IMR-90 (cell line): ENCODE measurements at regions not wholly inside any gene's neighbourhood (a gene's known extent, or its start where the extent isn't known, plus 50 kb on each side); places are given as distances from the start of the nearest gene placed in this dataset.

Experiments
- ATAC-seq: fragments of 200-7000 bp; cut with Tn5 transposase; 2 replicates; pipeline ENCODE4 v1.9.1; 2020; ENCODE audit warnings: low read depth, mild to moderate bottlenecking, moderate library complexity
- BruUV-seq: library from RNA; stranded (reverse); fragments of 400-500 nt; replicated peaks from 2 replicates; lab custom pipeline; 2021; lab: Mats Ljungman, UMichigan
- CTCF ChIA-PET: fragments of 300-600 bp; formaldehyde crosslinking; extraction: SDS; loops from one replicate; lab custom pipeline; 2021; ENCODE audit warnings: antibody characterized with exemption; lab: Yijun Ruan, JAX
- POLR2A ChIA-PET: fragments of 300-600 bp; sonication (Branson Sonifier 250); formaldehyde crosslinking; loops from one replicate; lab custom pipeline; 2022; ENCODE audit warnings: antibody characterized with exemption; ENCODE audit not compliant: unreplicated experiment; lab: Charles Lee
- DNase-seq: peaks from one replicate; pipeline ENCODE4 v3.0.0; 2013
- H2AFZ ChIP-seq: replicated peaks from 2 replicates; pipeline ENCODE3; 2013; ENCODE audit warnings: low read length, mild to moderate bottlenecking; ENCODE audit not compliant: poor library complexity
- H2AK5ac ChIP-seq: 2 replicates; pipeline ENCODE4 v1.6.1; 2013; ENCODE audit warnings: low read depth, low read length, inconsistent platforms
- H2AK9ac ChIP-seq: replicated peaks from 2 replicates; pipeline ENCODE3; 2013; ENCODE audit warnings: mild to moderate bottlenecking, low read depth, low read length, moderate library complexity; ENCODE audit not compliant: poor library complexity
- H2BK120ac ChIP-seq: 2 replicates; pipeline ENCODE4 v1.6.1; 2013; ENCODE audit warnings: low read depth, low read length, inconsistent platforms
- H2BK15ac ChIP-seq: 3 replicates; pipeline ENCODE4 v1.6.1; 2013; ENCODE audit warnings: low read depth, low read length, inconsistent platforms
- H2BK20ac ChIP-seq: 2 replicates; pipeline ENCODE4 v1.6.1; 2013; ENCODE audit warnings: low read depth, mild to moderate bottlenecking, inconsistent platforms, low read length, moderate library complexity
- H2BK5ac ChIP-seq: 2 replicates; pipeline ENCODE4 v1.6.1; 2013; ENCODE audit warnings: mild to moderate bottlenecking, low read depth, low read length, inconsistent platforms; ENCODE audit not compliant: poor library complexity, severe bottlenecking
- H3K14ac ChIP-seq: replicated peaks from 2 replicates; pipeline ENCODE4 v1.6.1; 2013; ENCODE audit warnings: low read depth, low read length, inconsistent platforms
- H3K18ac ChIP-seq: 2 replicates; pipeline ENCODE4 v1.6.1; 2013; ENCODE audit warnings: low read depth, low read length, control low read depth
- H3K23ac ChIP-seq: 2 replicates; pipeline ENCODE4 v1.6.1; 2013; ENCODE audit warnings: low read depth, low read length, inconsistent platforms
- H3K27ac ChIP-seq: 2 replicates; pipeline ENCODE4 v1.5.1; 2013; ENCODE audit warnings: mild to moderate bottlenecking, control low read depth, low read length; ENCODE audit not compliant: insufficient read depth
- H3K27me3 ChIP-seq: 2 replicates; pipeline ENCODE4 v1.6.1; 2013; ENCODE audit warnings: low read length; ENCODE audit not compliant: control insufficient read depth, insufficient read depth
- H3K36me3 ChIP-seq: 2 replicates; pipeline ENCODE4 v1.6.1; 2013; ENCODE audit warnings: low read length, mixed read lengths; ENCODE audit not compliant: control insufficient read depth, insufficient read depth
- H3K4ac ChIP-seq: 2 replicates; pipeline ENCODE4 v1.6.1; 2013; ENCODE audit warnings: low read depth, low read length, inconsistent platforms
- H3K4me1 ChIP-seq: 2 replicates; pipeline ENCODE4 v1.6.1; 2013; ENCODE audit warnings: low read length, mixed read lengths; ENCODE audit not compliant: control insufficient read depth, insufficient read depth
- H3K4me2 ChIP-seq: 2 replicates; pipeline ENCODE4 v1.6.1; 2013; ENCODE audit warnings: low read depth, mild to moderate bottlenecking, control low read depth, low read length, moderate library complexity
- H3K4me3 ChIP-seq: 2 replicates; pipeline ENCODE4 v1.5.1; 2013; ENCODE audit warnings: low read depth, mild to moderate bottlenecking, control low read depth, low read length, moderate library complexity; ENCODE audit not compliant: insufficient read depth
- H3K56ac ChIP-seq: 2 replicates; pipeline ENCODE4 v1.6.1; 2013; ENCODE audit warnings: low read length, inconsistent platforms; ENCODE audit not compliant: insufficient read depth; ENCODE audit errors: extremely low read depth
- H3K79me1 ChIP-seq, 2 experiments: 2 replicates each; pipeline ENCODE4 v1.6.1; 2013; ENCODE audit warnings: low read length in 2 of 2, inconsistent platforms in 1 of 2, low read depth in 1 of 2
- H3K9ac ChIP-seq: 2 replicates; pipeline ENCODE4 v1.6.1; 2013; ENCODE audit warnings: low read depth, low read length, control low read depth
- H3K9me1 ChIP-seq: 2 replicates; pipeline ENCODE4 v1.6.1; 2013; ENCODE audit warnings: low read length, inconsistent platforms; ENCODE audit not compliant: insufficient read depth
- H3K9me3 ChIP-seq: 2 replicates; pipeline ENCODE4 v1.6.1; 2013; ENCODE audit warnings: low read length; ENCODE audit not compliant: control insufficient read depth, insufficient read depth
- H4K20me1 ChIP-seq: 2 replicates; pipeline ENCODE4 v1.6.1; 2013; ENCODE audit warnings: low read length, inconsistent platforms; ENCODE audit not compliant: insufficient read depth
- H4K5ac ChIP-seq: 2 replicates; pipeline ENCODE4 v1.6.1; 2013; ENCODE audit warnings: mild to moderate bottlenecking, low read depth, low read length, control low read depth
- H4K8ac ChIP-seq, 2 experiments: 2 replicates each; pipeline ENCODE4 v1.6.1; 2013; ENCODE audit warnings: low read depth in 2 of 2, low read length in 2 of 2, control low read depth in 1 of 2, inconsistent platforms in 1 of 2
- H4K91ac ChIP-seq: 2 replicates; pipeline ENCODE4 v1.6.1; 2013; ENCODE audit warnings: low read depth, low read length, inconsistent platforms; ENCODE audit not compliant: insufficient read depth
- BHLHE40 ChIP-seq: fragments of 150-350 bp; IDR thresholded peaks from 2 replicates; pipeline ENCODE4 v1.6.1; 2016; ENCODE audit warnings: mild to moderate bottlenecking, low read depth, low read length
- CEBPB ChIP-seq: IDR thresholded peaks from 2 replicates; pipeline ENCODE4 v1.6.1; 2012; ENCODE audit warnings: low read depth, low read length, improper control_type of control experiment
- FOS ChIP-seq: fragments of 150-350 bp; IDR thresholded peaks from 2 replicates; pipeline ENCODE4 v1.6.1; 2016; ENCODE audit warnings: low read depth, low read length
- MAZ ChIP-seq: IDR thresholded peaks from 2 replicates; pipeline ENCODE4 v1.6.1; 2012; ENCODE audit warnings: low read depth, mild to moderate bottlenecking, low read length, improper control_type of control experiment, moderate library complexity, borderline replicate concordance
- NFE2L2 ChIP-seq: fragments of 150-350 bp; IDR thresholded peaks from 2 replicates; pipeline ENCODE4 v1.6.1; 2016; ENCODE audit warnings: low read depth, mild to moderate bottlenecking, low read length
- POLR2A ChIP-seq: IDR thresholded peaks from 2 replicates; pipeline ENCODE4 v1.6.1; 2012; ENCODE audit warnings: mild to moderate bottlenecking, low read depth, low read length
- RAD21 ChIP-seq: IDR thresholded peaks from 2 replicates; pipeline ENCODE4 v1.6.1; 2012; ENCODE audit warnings: low read length, improper control_type of control experiment
- RCOR1 ChIP-seq: IDR thresholded peaks from 2 replicates; pipeline ENCODE4 v1.6.1; 2012; ENCODE audit warnings: mild to moderate bottlenecking, low read length, improper control_type of control experiment; ENCODE audit not compliant: insufficient replicate concordance
- RFX5 ChIP-seq: IDR thresholded peaks from 2 replicates; pipeline ENCODE4 v1.8.0; 2012; ENCODE audit warnings: low read depth, mild to moderate bottlenecking, low read length, moderate library complexity
- SMC3 ChIP-seq: fragments of 150-350 bp; IDR thresholded peaks from 2 replicates; pipeline ENCODE4 v1.6.1; 2016; ENCODE audit warnings: low read depth, mild to moderate bottlenecking, antibody characterized with exemption, low read length, moderate library complexity
- WGBS, 2 experiments: methylation state at CpG; one replicate each; pipeline versions ENCODE4 v1.1.5 to v1.1.7; 2013; ENCODE audit warnings: missing lambda C conversion rate in 2 of 2; ENCODE audit not compliant: insufficient read length in 1 of 2; ENCODE audit errors: extremely low coverage in 2 of 2; 5-methylcytosine and 5-hydroxymethylcytosine counted together
- dilution Hi-C: fragments of 300-500 bp; cut with HindIII; formaldehyde crosslinking; loops from one replicate; pipeline ENCODE4 v1.14.3; 2018; ENCODE audit warnings: low sequenced_read_pairs; ENCODE audit not compliant: unreplicated experiment
- in situ Hi-C: fragments of 300-500 bp; cut with MboI; formaldehyde crosslinking; loops from 3 replicates; pipeline ENCODE4 v1.14.3; 2019; ENCODE audit warnings: low sequenced_read_pairs, inconsistent platforms, mixed read lengths
- intact Hi-C: fragments of 100-400 bp; cut with micrococcal nuclease; formaldehyde crosslinking; loops from 2 replicates; pipeline ENCODE4 v1.10.0; 2022
- TF ChIP-seq, protein P1 (sequence below): conservative IDR thresholded peaks from 2 replicates; pipeline ENCODE4 v1.5.1; 2012; ENCODE audit warnings: mild to moderate bottlenecking, low read depth, low read length, improper control_type of control experiment
- TF ChIP-seq, protein P2 (sequence below): fragments of 150-350 bp; IDR thresholded peaks from 2 replicates; pipeline ENCODE4 v1.6.1; 2017; ENCODE audit warnings: mild to moderate bottlenecking, antibody characterized with exemption, low read length, low read depth
- TF ChIP-seq, protein P3 (sequence below): fragments of 150-350 bp; IDR thresholded peaks from 2 replicates; pipeline ENCODE4 v1.6.1; 2016; ENCODE audit warnings: low read depth, mild to moderate bottlenecking, low read length, moderate library complexity, borderline replicate concordance

DNA sequence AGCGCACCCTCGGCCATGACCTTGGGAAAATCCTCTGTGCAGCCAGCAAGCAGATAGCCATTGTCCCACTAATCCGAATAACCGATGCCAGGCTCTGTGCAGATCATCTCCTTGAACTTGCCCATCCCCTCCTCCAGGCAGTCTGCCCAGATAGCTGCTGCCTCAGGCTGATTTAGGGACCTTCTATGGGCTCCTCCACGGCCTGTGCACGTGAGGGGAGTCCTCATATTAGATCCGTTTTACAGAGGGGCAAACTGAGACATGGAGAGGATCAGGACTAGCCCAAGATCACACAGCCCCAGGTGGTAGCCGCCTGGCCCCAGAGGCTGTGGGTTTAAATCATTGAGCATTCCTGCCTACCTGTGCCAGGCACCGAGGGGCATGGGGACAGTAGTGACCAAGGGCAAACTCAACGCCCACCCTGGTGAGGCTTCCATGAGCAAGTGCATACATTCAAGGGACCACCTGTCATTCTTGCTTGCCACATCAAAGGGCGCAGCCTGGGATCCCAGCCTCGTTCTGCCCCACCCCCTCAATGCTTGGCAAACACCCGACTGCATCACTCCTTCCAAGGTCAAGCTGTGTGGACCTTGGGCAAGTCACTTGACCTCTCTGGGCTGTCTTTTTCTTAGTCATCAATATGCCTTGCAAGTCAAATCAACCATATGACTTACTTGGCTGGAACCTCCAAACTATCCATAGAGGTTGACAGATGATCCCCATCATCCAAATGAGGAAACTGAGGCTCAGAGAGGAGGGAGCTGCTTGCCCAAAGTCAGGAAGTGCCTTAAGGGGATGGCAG, 131.6 kb downstream of the MN1 start:
- no peak overlapping the region for H2BK120ac ChIP-seq
- H4K5ac ChIP-seq, result no peak overlapping the region
- no peak overlapping the region for H3K18ac ChIP-seq
- peaks cover 15% of the 10 kb centered on the region; the same call in 1 of the 2 replicates for H3K27me3 ChIP-seq
- no peak overlapping the region for H2BK15ac ChIP-seq
- H3K4me2 ChIP-seq, result no peak overlapping the region
- H3K9ac ChIP-seq, result no peak overlapping the region
- H3K14ac ChIP-seq, result no peak overlapping the region
- H3K9me1 ChIP-seq, result 0 out of 2 replicates have a peak, but pooled peaks cover 6% of the 10 kb centered on the region
- peaks cover 4% of the 10 kb centered on the region; the same call in 1 of the 2 replicates for H3K4me1 ChIP-seq
- ATAC-seq, result no peak
- intact Hi-C loops, result no loop called here
- H2AFZ ChIP-seq, result peak overlapping the region; percentile 15
- H4K20me1 ChIP-seq, result no peaks in the 10 kb centered on the region
- no peak overlapping the region for H4K8ac ChIP-seq
- H2AK5ac ChIP-seq, result no peak overlapping the region
- dilution Hi-C loops, result no loop called here
- no peak overlapping the region for H3K27ac ChIP-seq
- no peak overlapping the region for H3K23ac ChIP-seq
- ChIA-PET CTCF (no interaction called here), POLR2A (interaction anchor here (0.7 kb wide), 1 partner anchor 161 kb away, joined by 3 read pairs; no protein-coding TSS in a partner anchor)
- no peaks in the 10 kb centered on the region for H3K36me3 ChIP-seq
- WGBS, 2 experiments, result 74% methylated on average over 8 of the region's 13 CpGs; no CpG with 5 or more reads in 1 of the 2 experiments
- peak overlapping the region; percentile 6; the same call in 1 of the 2 replicates for H3K56ac ChIP-seq
- in situ Hi-C loops, result no loop called here
- H3K9me3 ChIP-seq, result peaks cover 3% of the 10 kb centered on the region
- no peak for TF ChIP-seq BHLHE40
- TF ChIP-seq RCOR1, result no peak
- no peak for TF ChIP-seq FOS
- TF ChIP-seq, protein P1, sequence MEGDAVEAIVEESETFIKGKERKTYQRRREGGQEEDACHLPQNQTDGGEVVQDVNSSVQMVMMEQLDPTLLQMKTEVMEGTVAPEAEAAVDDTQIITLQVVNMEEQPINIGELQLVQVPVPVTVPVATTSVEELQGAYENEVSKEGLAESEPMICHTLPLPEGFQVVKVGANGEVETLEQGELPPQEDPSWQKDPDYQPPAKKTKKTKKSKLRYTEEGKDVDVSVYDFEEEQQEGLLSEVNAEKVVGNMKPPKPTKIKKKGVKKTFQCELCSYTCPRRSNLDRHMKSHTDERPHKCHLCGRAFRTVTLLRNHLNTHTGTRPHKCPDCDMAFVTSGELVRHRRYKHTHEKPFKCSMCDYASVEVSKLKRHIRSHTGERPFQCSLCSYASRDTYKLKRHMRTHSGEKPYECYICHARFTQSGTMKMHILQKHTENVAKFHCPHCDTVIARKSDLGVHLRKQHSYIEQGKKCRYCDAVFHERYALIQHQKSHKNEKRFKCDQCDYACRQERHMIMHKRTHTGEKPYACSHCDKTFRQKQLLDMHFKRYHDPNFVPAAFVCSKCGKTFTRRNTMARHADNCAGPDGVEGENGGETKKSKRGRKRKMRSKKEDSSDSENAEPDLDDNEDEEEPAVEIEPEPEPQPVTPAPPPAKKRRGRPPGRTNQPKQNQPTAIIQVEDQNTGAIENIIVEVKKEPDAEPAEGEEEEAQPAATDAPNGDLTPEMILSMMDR, result no peak
- TF ChIP-seq, protein P2, sequence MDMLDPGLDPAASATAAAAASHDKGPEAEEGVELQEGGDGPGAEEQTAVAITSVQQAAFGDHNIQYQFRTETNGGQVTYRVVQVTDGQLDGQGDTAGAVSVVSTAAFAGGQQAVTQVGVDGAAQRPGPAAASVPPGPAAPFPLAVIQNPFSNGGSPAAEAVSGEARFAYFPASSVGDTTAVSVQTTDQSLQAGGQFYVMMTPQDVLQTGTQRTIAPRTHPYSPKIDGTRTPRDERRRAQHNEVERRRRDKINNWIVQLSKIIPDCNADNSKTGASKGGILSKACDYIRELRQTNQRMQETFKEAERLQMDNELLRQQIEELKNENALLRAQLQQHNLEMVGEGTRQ, result no peak
- no peak for TF ChIP-seq CEBPB
- TF ChIP-seq POLR2A, result no peak
- no peak for TF ChIP-seq RAD21
- no peak for TF ChIP-seq SMC3
- TF ChIP-seq, protein P3, sequence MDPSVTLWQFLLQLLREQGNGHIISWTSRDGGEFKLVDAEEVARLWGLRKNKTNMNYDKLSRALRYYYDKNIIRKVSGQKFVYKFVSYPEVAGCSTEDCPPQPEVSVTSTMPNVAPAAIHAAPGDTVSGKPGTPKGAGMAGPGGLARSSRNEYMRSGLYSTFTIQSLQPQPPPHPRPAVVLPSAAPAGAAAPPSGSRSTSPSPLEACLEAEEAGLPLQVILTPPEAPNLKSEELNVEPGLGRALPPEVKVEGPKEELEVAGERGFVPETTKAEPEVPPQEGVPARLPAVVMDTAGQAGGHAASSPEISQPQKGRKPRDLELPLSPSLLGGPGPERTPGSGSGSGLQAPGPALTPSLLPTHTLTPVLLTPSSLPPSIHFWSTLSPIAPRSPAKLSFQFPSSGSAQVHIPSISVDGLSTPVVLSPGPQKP, result no peak
- TF ChIP-seq NFE2L2, result no peak
- TF ChIP-seq RFX5, result no peak
- no peak for TF ChIP-seq MAZ
- no peaks in the 10 kb centered on the region for H3K79me1 ChIP-seq
- no peak overlapping the region for H3K4me3 ChIP-seq
- H4K91ac ChIP-seq, result no peak overlapping the region
- H2BK5ac ChIP-seq, result no peak overlapping the region
- no peak for DNase-seq
- H2BK20ac ChIP-seq, result no peak overlapping the region
- no peak overlapping the region for H3K4ac ChIP-seq
- BruUV-seq, result no TSS peak
- no peak overlapping the region for H2AK9ac ChIP-seq
